H1 (cell line): ENCODE measurements at regions not wholly inside any gene's neighbourhood (a gene's known extent, or its start where the extent isn't known, plus 50 kb on each side); places are given as distances from the start of the nearest gene placed in this dataset.

Experiments used
- CTCF ChIA-PET: fragments of 300-600 bp; sonication (Branson Sonifier 250); formaldehyde crosslinking; loops from one replicate; lab custom pipeline; 2021; ENCODE audit not compliant: partially characterized antibody; lab: Charles Lee
- POLR2A ChIA-PET: fragments of 300-600 bp; sonication (Branson Sonifier 250); formaldehyde crosslinking; loops from one replicate; lab custom pipeline; 2021; ENCODE audit warnings: inconsistent platforms; ENCODE audit not compliant: partially characterized antibody; lab: Charles Lee
- DNase-seq, 2 experiments: peaks; one replicate each; pipeline versions ENCODE4 v3.0.0 to v3.0.0-alpha.2; 2010 to 2022; ENCODE audit warnings: low spot score in 2 of 2, low read depth in 1 of 2, mixed read lengths in 1 of 2
- FAIRE-seq: peaks from 2 replicates; lab custom pipeline; 2011; peaks lifted over from hg19 to GRCh38; lab: Jason Lieb, UNC
- H2AFZ ChIP-seq: 2 replicates; pipeline ENCODE4 v1.8.1; 2012; ENCODE audit warnings: low read length, inconsistent platforms
- H2AK5ac ChIP-seq: 2 replicates; pipeline ENCODE4 v1.6.1; 2013; ENCODE audit warnings: low read depth, low read length
- H2BK120ac ChIP-seq: replicated peaks from 2 replicates; pipeline ENCODE3; 2013; ENCODE audit warnings: low read depth, low read length, inconsistent platforms
- H2BK12ac ChIP-seq: 2 replicates; pipeline ENCODE4 v1.6.1; 2013; ENCODE audit warnings: low read depth, low read length
- H2BK15ac ChIP-seq: 2 replicates; pipeline ENCODE4 v1.6.1; 2013; ENCODE audit warnings: low read length
- H2BK20ac ChIP-seq: 2 replicates; pipeline ENCODE4 v1.6.1; 2013; ENCODE audit warnings: low read length
- H2BK5ac ChIP-seq: 2 replicates; pipeline ENCODE4 v1.6.1; 2013; ENCODE audit warnings: low read depth, low read length
- H3K14ac ChIP-seq: 2 replicates; pipeline ENCODE4 v1.6.1; 2013; ENCODE audit warnings: inconsistent platforms; ENCODE audit not compliant: insufficient read length
- H3K18ac ChIP-seq: 2 replicates; pipeline ENCODE4 v1.6.1; 2013; ENCODE audit warnings: low read length; ENCODE audit errors: extremely low read depth
- H3K23ac ChIP-seq: 2 replicates; pipeline ENCODE4 v1.6.1; 2013; ENCODE audit warnings: inconsistent platforms; ENCODE audit not compliant: insufficient read length
- H3K23me2 ChIP-seq: 2 replicates; pipeline ENCODE4 v1.6.1; 2013; ENCODE audit warnings: low read depth, low read length
- H3K27ac ChIP-seq: 2 replicates; pipeline ENCODE4 v1.6.1; 2011; ENCODE audit warnings: low read depth, low read length, inconsistent platforms
- H3K27me3 ChIP-seq, 4 experiments: replicated peaks in 1 of 4; 1 replicate in 1 of 4; 2 replicates in 3 of 4; pipeline versions ENCODE4 v1.6.1 to v1.8.1; 2011 to 2013; ENCODE audit warnings: low read length in 3 of 4, mild to moderate bottlenecking in 3 of 4, inconsistent platforms in 2 of 4, mixed read lengths in 2 of 4, moderate library complexity in 1 of 4; ENCODE audit not compliant: control insufficient read depth in 3 of 4, insufficient read depth in 3 of 4; ENCODE audit errors: extremely low read depth in 1 of 4
- H3K36me3 ChIP-seq, 4 experiments: 2 replicates each; pipeline versions ENCODE4 v1.6.1 to v1.8.1; 2011 to 2013; ENCODE audit warnings: mild to moderate bottlenecking in 4 of 4, low read length in 3 of 4, moderate library complexity in 2 of 4, control low read depth in 1 of 4, inconsistent platforms in 1 of 4; ENCODE audit not compliant: insufficient read depth in 4 of 4, control insufficient read depth in 2 of 4
- H3K4ac ChIP-seq: replicated peaks from 2 replicates; pipeline ENCODE3; 2013; ENCODE audit warnings: low read length, low read depth, mixed read lengths, inconsistent platforms; ENCODE audit not compliant: insufficient read length
- H3K4me1 ChIP-seq, 4 experiments: replicated peaks in 1 of 4; 1 replicate in 1 of 4; 2 replicates in 3 of 4; pipeline versions ENCODE4 v1.6.1 to v1.8.1; 2011 to 2013; ENCODE audit warnings: low read length in 3 of 4, inconsistent platforms in 2 of 4, mixed read lengths in 1 of 4; ENCODE audit not compliant: insufficient read depth in 4 of 4, control insufficient read depth in 3 of 4
- H3K4me2 ChIP-seq, 2 experiments: 2 replicates each; pipeline versions ENCODE4 v1.6.1 to v1.8.1; 2011 to 2013; ENCODE audit warnings: low read depth in 2 of 2, low read length in 2 of 2, control low read depth in 1 of 2, inconsistent platforms in 1 of 2, mild to moderate bottlenecking in 1 of 2; ENCODE audit not compliant: insufficient read depth in 1 of 2
- H3K4me3 ChIP-seq, 4 experiments: fragments of 200-600, 300-600 bp in 1 of 4; sonication (generic), shearing (Covaris generic), sonication (Bioruptor Twin) in 1 of 4; 2 replicates each; pipeline versions ENCODE4 v1.5.1 to v1.8.1; 2011 to 2016; ENCODE audit warnings: low read length in 4 of 4, low read depth in 3 of 4, control low read depth in 2 of 4, inconsistent platforms in 2 of 4, mild to moderate bottlenecking in 2 of 4, mixed read lengths in 1 of 4, moderate library complexity in 1 of 4; ENCODE audit not compliant: insufficient read depth in 2 of 4; ENCODE audit errors: extremely low read depth in 1 of 4
- H3K56ac ChIP-seq: replicated peaks from 2 replicates; pipeline ENCODE3; 2013; ENCODE audit warnings: low read depth, mild to moderate bottlenecking, mixed read lengths, low read length, inconsistent platforms; ENCODE audit not compliant: insufficient read length
- H3K79me1 ChIP-seq: 2 replicates; pipeline ENCODE4 v1.6.1; 2013; ENCODE audit warnings: low read depth, low read length, control low read depth
- H3K79me2 ChIP-seq, 2 experiments: 2 replicates each; pipeline versions ENCODE4 v1.6.1 to v1.8.1; 2012 to 2013; ENCODE audit warnings: low read length in 2 of 2, mild to moderate bottlenecking in 2 of 2, inconsistent platforms in 1 of 2; ENCODE audit not compliant: insufficient read depth in 2 of 2, control insufficient read depth in 1 of 2
- H3K9ac ChIP-seq, 4 experiments: replicated peaks in 1 of 4; 1 replicate in 1 of 4; 2 replicates in 3 of 4; pipeline versions ENCODE4 v1.6.1 to v1.8.1; 2011 to 2013; ENCODE audit warnings: low read depth in 3 of 4, low read length in 3 of 4, control low read depth in 2 of 4, mild to moderate bottlenecking in 2 of 4, moderate library complexity in 2 of 4, inconsistent platforms in 1 of 4; ENCODE audit errors: extremely low read depth in 1 of 4
- H3K9me3 ChIP-seq, 2 experiments: 2 replicates each; pipeline versions ENCODE4 v1.6.1 to v1.8.1; 2012 to 2013; ENCODE audit warnings: mild to moderate bottlenecking in 2 of 2, moderate library complexity in 2 of 2, control low read depth in 1 of 2, inconsistent platforms in 1 of 2, low read depth in 1 of 2, low read length in 1 of 2, mixed read lengths in 1 of 2; ENCODE audit not compliant: insufficient read depth in 2 of 2
- H4K20me1 ChIP-seq, 2 experiments: replicated peaks in 1 of 2; 2 replicates each; pipeline versions ENCODE3 to v1.8.1; 2011 to 2013; ENCODE audit warnings: inconsistent platforms in 2 of 2, low read length in 2 of 2, mild to moderate bottlenecking in 1 of 2; ENCODE audit not compliant: insufficient read depth in 2 of 2, control insufficient read depth in 1 of 2
- H4K5ac ChIP-seq: 2 replicates; pipeline ENCODE4 v1.6.1; 2013; ENCODE audit warnings: low read length, low read depth, mixed read lengths, inconsistent platforms; ENCODE audit not compliant: insufficient read length
- H4K8ac ChIP-seq: 2 replicates; pipeline ENCODE4 v1.8.0; 2013; ENCODE audit warnings: mild to moderate bottlenecking, moderate library complexity, low read length, inconsistent platforms; ENCODE audit not compliant: insufficient read depth; ENCODE audit errors: extremely low read depth
- H4K91ac ChIP-seq: replicated peaks from 2 replicates; pipeline ENCODE3; 2013; ENCODE audit warnings: low read length, mixed read lengths, inconsistent platforms; ENCODE audit not compliant: insufficient read length
- CEBPB ChIP-seq: IDR thresholded peaks from 2 replicates; pipeline ENCODE4 v1.6.1; 2012; ENCODE audit warnings: low read depth, low read length
- PHF8 ChIP-seq: fragments of 200-600 bp; sonication (generic); conservative IDR thresholded peaks from 2 replicates; pipeline ENCODE4 v1.7.1; 2012; ENCODE audit warnings: low read depth, mild to moderate bottlenecking, inconsistent platforms, low read length, moderate library complexity
- RXRA ChIP-seq: IDR thresholded peaks from 2 replicates; pipeline ENCODE4 v1.6.1; 2011; ENCODE audit warnings: low read depth, mild to moderate bottlenecking, low read length, moderate library complexity; ENCODE audit not compliant: insufficient read depth
- SIN3A ChIP-seq, 2 experiments: IDR thresholded peaks in 1 of 2; conservative IDR thresholded peaks in 1 of 2; 2 replicates each; pipeline ENCODE4 v1.6.1; 2011 to 2012; ENCODE audit warnings: low read length in 2 of 2, improper control_type of control experiment in 1 of 2, low read depth in 1 of 2, mild to moderate bottlenecking in 1 of 2
- SP2 ChIP-seq: IDR thresholded peaks from 2 replicates; pipeline ENCODE4 v1.6.1; 2012; ENCODE audit warnings: mild to moderate bottlenecking, low read length, inconsistent platforms
- TEAD4 ChIP-seq: IDR thresholded peaks from 2 replicates; pipeline ENCODE4 v1.6.1; 2012; ENCODE audit warnings: low read depth, low read length, inconsistent platforms, mixed read lengths
- WGBS, 2 experiments: shearing (Covaris generic) in 1 of 2; methylation state at CpG; one replicate each; pipeline versions ENCODE4 v1.1.6 to v1.1.7; 2013 to 2015; ENCODE audit warnings: low lambda C conversion rate in 2 of 2, mixed read lengths in 2 of 2, inconsistent platforms in 1 of 2, low coverage in 1 of 2, missing lambda C conversion rate in 1 of 2; ENCODE audit not compliant: insufficient replicate concordance in 2 of 2, insufficient coverage in 1 of 2, insufficient read length in 1 of 2; ENCODE audit errors: extremely low coverage in 1 of 2, missing lambda C conversion rate in 1 of 2; 5-methylcytosine and 5-hydroxymethylcytosine counted together
- TF ChIP-seq, protein P1 (sequence below): IDR thresholded peaks from 2 replicates; pipeline ENCODE4 v1.6.1; 2012; ENCODE audit warnings: inconsistent platforms

DNA sequence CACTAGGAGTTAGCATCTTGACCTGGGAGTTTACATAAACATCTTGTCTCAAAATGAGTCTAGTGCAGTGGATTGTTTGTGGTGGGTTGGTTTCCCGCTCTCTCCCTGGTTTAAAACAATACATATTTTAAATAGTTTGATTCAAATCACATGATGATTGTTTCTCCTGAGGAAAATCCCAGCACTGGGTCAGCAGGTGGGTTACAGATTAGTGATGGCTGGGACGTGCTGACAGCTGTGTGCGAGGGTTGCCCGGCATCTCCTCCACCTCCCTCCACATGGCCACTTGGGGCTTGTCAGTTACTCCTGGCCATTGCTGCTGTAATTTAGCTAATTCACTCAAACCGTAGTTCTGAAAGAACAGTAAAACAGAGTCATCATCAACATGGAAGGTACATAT, 306.4 kb upstream of the CITED2 start:
- H3K79me1 ChIP-seq, result no peaks in the 10 kb centered on the region
- H3K36me3 ChIP-seq, result no peaks in the 10 kb centered on the region
- H3K23me2 ChIP-seq, result no peaks in the 10 kb centered on the region
- TF ChIP-seq, protein P1, sequence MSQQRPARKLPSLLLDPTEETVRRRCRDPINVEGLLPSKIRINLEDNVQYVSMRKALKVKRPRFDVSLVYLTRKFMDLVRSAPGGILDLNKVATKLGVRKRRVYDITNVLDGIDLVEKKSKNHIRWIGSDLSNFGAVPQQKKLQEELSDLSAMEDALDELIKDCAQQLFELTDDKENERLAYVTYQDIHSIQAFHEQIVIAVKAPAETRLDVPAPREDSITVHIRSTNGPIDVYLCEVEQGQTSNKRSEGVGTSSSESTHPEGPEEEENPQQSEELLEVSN, result no peak
- TF ChIP-seq PHF8 (no peak), RXRA (no peak), SP2 (no peak), CEBPB (no peak), TEAD4 (no peak), SIN3A (conservative IDR thresholded peaks at IDR 0.05 in 1 of 2, IDR thresholded peaks at IDR 0.05 in 1 of 2; ENCODE audit: low read depth in 1 of 2, low read length in 2 of 2) (no peak)
- H3K18ac ChIP-seq, result no peak overlapping the region
- H2BK15ac ChIP-seq, result no peak overlapping the region
- H2BK12ac ChIP-seq, result no peak overlapping the region
- H2BK120ac ChIP-seq, result no peak overlapping the region
- no peaks in the 10 kb centered on the region for H4K20me1 ChIP-seq
- peaks cover 0 to 2% (median 0%) of the 10 kb centered on the region in 4 experiments; a peak in 1 of 7 replicates for H3K4me1 ChIP-seq
- ChIA-PET CTCF (interaction anchor here (0.6 kb wide), 1 partner anchor 138 kb away, joined by 3 read pairs; no protein-coding TSS in a partner anchor), POLR2A (no interaction called here)
- no peak overlapping the region for H2AK5ac ChIP-seq
- no peak for DNase-seq
- H3K14ac ChIP-seq, result no peak overlapping the region
- no peak overlapping the region for H3K9ac ChIP-seq
- no peak for FAIRE-seq
- H3K4ac ChIP-seq, result no peak overlapping the region
- no peak overlapping the region for H3K4me3 ChIP-seq
- no peaks in the 10 kb centered on the region for H3K27me3 ChIP-seq
- H3K27ac ChIP-seq, result no peak overlapping the region
- no peak overlapping the region for H3K4me2 ChIP-seq
- H2AFZ ChIP-seq, result no peak overlapping the region
- H2BK20ac ChIP-seq, result no peak overlapping the region
- H4K5ac ChIP-seq, result no peak overlapping the region
- no peak overlapping the region for H3K56ac ChIP-seq
- no peak overlapping the region for H4K91ac ChIP-seq
- no peaks in the 10 kb centered on the region for H3K9me3 ChIP-seq
- no peak overlapping the region for H4K8ac ChIP-seq
- H3K79me2 ChIP-seq, result no peaks in the 10 kb centered on the region
- no peak overlapping the region for H2BK5ac ChIP-seq
- H3K23ac ChIP-seq, result no peak overlapping the region
- WGBS, 2 experiments, result 91% methylated on average over 5 of the region's 5 CpGs; no CpG with 5 or more reads in 1 of the 2 experiments
